Left kidney (tissue), 1 donor: ENCODE measurements at regions not wholly inside any gene's neighbourhood (a gene's known extent, or its start where the extent isn't known, plus 50 kb on each side); places are given as distances from the start of the nearest gene placed in this dataset.
"Not testable (repeated sequence)": the region's sequence is repeated elsewhere in the genome, so short reads cannot be mapped to it uniquely, and the experiment has no call there.

Source experiments
- DNase-seq: peaks from one replicate; pipeline ENCODE4 v3.0.0-alpha.2; 2013

- DNase-seq: no peak
Measured at GRCh38 chr21:28523367-28523766, 469.3 kb downstream of the LTN1 start.

GRCh38 chr21:28522014-28522799 lies 470.5 kb downstream of the LTN1 start:
- no peak for DNase-seq

GRCh38 chr21:28518630-28519029 lies 474.0 kb downstream of the LTN1 start:
- no peak for DNase-seq

- DNase-seq: peak; percentile 60
Measured at GRCh38 chr21:28516991-28517592, 475.6 kb downstream of the LTN1 start.

GRCh38 chr21:28516021-28516420 lies 476.7 kb downstream of the LTN1 start:
- no peak for DNase-seq

GRCh38 chr21:28513428-28513827 lies 479.2 kb downstream of the LTN1 start:
- no peak for DNase-seq

GRCh38 chr21:28509031-28509430 lies 483.6 kb downstream of the LTN1 start:
- DNase-seq: no peak

- no peak for DNase-seq
Measured at GRCh38 chr21:28508126-28508525, 484.6 kb downstream of the LTN1 start.

GRCh38 chr21:28496517-28496916 lies 496.2 kb downstream of the LTN1 start:
- no peak for DNase-seq

GRCh38 chr21:28492127-28492526 lies 500.6 kb downstream of the LTN1 start:
- DNase-seq: no peak

GRCh38 chr21:28489821-28490350 lies 502.8 kb downstream of the LTN1 start:
- no peak for DNase-seq

- no peak for DNase-seq
Measured at GRCh38 chr21:28489162-28489561, 503.5 kb downstream of the LTN1 start.

GRCh38 chr21:28487455-28488070 lies 505.1 kb downstream of the LTN1 start:
- DNase-seq: no peak

- no peak for DNase-seq
Measured at GRCh38 chr21:28485301-28486022, 507.2 kb downstream of the LTN1 start.

GRCh38 chr21:28483301-28484035 lies 509.2 kb downstream of the LTN1 start:
- DNase-seq: no peak

GRCh38 chr21:28482657-28483056 lies 510.0 kb downstream of the LTN1 start:
- DNase-seq: no peak

- no peak for DNase-seq
Measured at GRCh38 chr21:28480470-28480869, 512.2 kb downstream of the LTN1 start.

- no peak for DNase-seq
Measured at GRCh38 chr21:28473530-28474220, 519.0 kb downstream of the LTN1 start.

GRCh38 chr21:28472543-28472942 lies 520.1 kb downstream of the LTN1 start:
- not testable (repeated sequence) for DNase-seq

- DNase-seq: no peak
Measured at GRCh38 chr21:28464988-28465387, 527.7 kb downstream of the LTN1 start.

GRCh38 chr21:28464095-28464494 lies 528.6 kb downstream of the LTN1 start:
- no peak for DNase-seq
